Non-pigmented ciliary epithelial cell (primary cell): ENCODE measurements at regions not wholly inside any gene's neighbourhood (a gene's known extent, or its start where the extent isn't known, plus 50 kb on each side); places are given as distances from the start of the nearest gene placed in this dataset.
"Not testable (repeated sequence)": the region's sequence is repeated elsewhere in the genome, so short reads cannot be mapped to it uniquely, and the experiment has no call there.

Experiments
- DNase-seq: peaks from one replicate; pipeline ENCODE4 v3.0.0-alpha.2; 2010; ENCODE audit warnings: low read depth

GRCh38 chr1:245102149-245102548 is 52.6 kb upstream of the KIF26B start:
- DNase-seq, result not testable (repeated sequence)

- DNase-seq, result no peak
Measured at GRCh38 chr1:245099401-245099800, 55.4 kb upstream of the KIF26B start.

GRCh38 chr1:245098924-245099323 is 55.9 kb upstream of the KIF26B start:
- no peak for DNase-seq

- no peak for DNase-seq
Measured at GRCh38 chr1:245096311-245097066, 58.3 kb upstream of the KIF26B start.

GRCh38 chr1:245095903-245096302 is 58.9 kb upstream of the KIF26B start:
- no peak for DNase-seq

- no peak for DNase-seq
Measured at GRCh38 chr1:245094954-245095353, 59.8 kb upstream of the KIF26B start.

- DNase-seq, result no peak
Measured at GRCh38 chr1:245094092-245094491, 60.7 kb upstream of the KIF26B start.

- DNase-seq, result no peak
Measured at GRCh38 chr1:245092638-245092976, 62.2 kb upstream of the KIF26B start.

GRCh38 chr1:245091818-245092637 is 62.8 kb upstream of the KIF26B start:
- peak; percentile 95 for DNase-seq

- DNase-seq, result no peak
Measured at GRCh38 chr1:245091171-245091621, 63.6 kb upstream of the KIF26B start.

GRCh38 chr1:245090491-245091090 is 64.2 kb upstream of the KIF26B start:
- DNase-seq, result no peak

- no peak for DNase-seq
Measured at GRCh38 chr1:245087723-245088122, 67.1 kb upstream of the KIF26B start.

- DNase-seq, result no peak
Measured at GRCh38 chr1:245086389-245086969, 68.3 kb upstream of the KIF26B start.

- DNase-seq, result peak; percentile 95
Measured at GRCh38 chr1:245085508-245086095, 69.2 kb upstream of the KIF26B start.

GRCh38 chr1:245084551-245084950 is 70.2 kb upstream of the KIF26B start:
- no peak for DNase-seq

- peak; percentile 30 for DNase-seq
Measured at GRCh38 chr1:245079021-245079609, 75.7 kb upstream of the KIF26B start.

- no peak for DNase-seq
Measured at GRCh38 chr1:245074898-245075297, 79.9 kb upstream of the KIF26B start.

GRCh38 chr1:245074232-245074747 is 80.5 kb upstream of the KIF26B start:
- no peak for DNase-seq

- no peak for DNase-seq
Measured at GRCh38 chr1:245070836-245071615, 83.8 kb upstream of the KIF26B start.

GRCh38 chr1:245067257-245067656 is 87.5 kb upstream of the KIF26B start:
- no peak for DNase-seq
